Hepatocyte (in vitro differentiated cells): ENCODE measurements at regions not wholly inside any gene's neighbourhood (a gene's known extent, or its start where the extent isn't known, plus 50 kb on each side); places are given as distances from the start of the nearest gene placed in this dataset.

Experiments used
- DNase-seq: peaks from one replicate; pipeline ENCODE4 v3.0.0-alpha.2; 2016; ENCODE audit warnings: low spot score
- H2AFZ ChIP-seq: fragments of 200-600 bp; sonication (generic); 2 replicates; pipeline ENCODE4 v1.6.0; 2016; ENCODE audit warnings: antibody characterized with exemption, mild to moderate bottlenecking
- H3K27ac ChIP-seq: fragments of 200-600 bp; sonication (generic); 2 replicates; pipeline ENCODE4 v1.5.1; 2016; ENCODE audit warnings: mild to moderate bottlenecking
- H3K27me3 ChIP-seq: fragments of 200-600 bp; sonication (generic); 2 replicates; pipeline ENCODE4 v1.6.1; 2016
- H3K36me3 ChIP-seq: fragments of 200-600 bp; sonication (generic); replicated peaks from 2 replicates; pipeline ENCODE4 v1.5.1; 2016; ENCODE audit warnings: low read depth; ENCODE audit not compliant: insufficient read depth
- H3K4me1 ChIP-seq: fragments of 200-600 bp; sonication (generic); 2 replicates; pipeline ENCODE4 v1.5.1; 2016; ENCODE audit warnings: mild to moderate bottlenecking, moderate library complexity; ENCODE audit not compliant: insufficient read depth
- H3K4me2 ChIP-seq: fragments of 200-600 bp; sonication (generic); 2 replicates; pipeline ENCODE4 v1.6.0; 2016
- H3K4me3 ChIP-seq: fragments of 200-600 bp; sonication (generic); 2 replicates; pipeline ENCODE4 v1.5.1; 2016; ENCODE audit warnings: mild to moderate bottlenecking
- H3K79me2 ChIP-seq: fragments of 200-600 bp; sonication (generic); 2 replicates; pipeline ENCODE4 v1.6.0; 2017; ENCODE audit warnings: mild to moderate bottlenecking
- H3K9me2 ChIP-seq: fragments of 200-600 bp; sonication (generic); replicated peaks from 2 replicates; pipeline ENCODE4 v1.6.0; 2017; ENCODE audit warnings: mild to moderate bottlenecking; ENCODE audit not compliant: insufficient read depth
- H3K9me3 ChIP-seq: fragments of 200-600 bp; sonication (generic); 2 replicates; pipeline ENCODE4 v1.5.1; 2016; ENCODE audit warnings: low read depth, mild to moderate bottlenecking
- H4K20me1 ChIP-seq: fragments of 200-600 bp; sonication (generic); 2 replicates; pipeline ENCODE4 v1.6.0; 2016; ENCODE audit warnings: mild to moderate bottlenecking; ENCODE audit not compliant: insufficient read depth, poor library complexity, severe bottlenecking
- CTCF ChIP-seq: fragments of 200-600 bp; sonication (generic); IDR thresholded peaks from 2 replicates; pipeline ENCODE4 v1.5.1; 2016; ENCODE audit warnings: antibody characterized with exemption, mild to moderate bottlenecking; ENCODE audit not compliant: poor library complexity
- EZH2 ChIP-seq: fragments of 200-600 bp; sonication (generic); IDR thresholded peaks from 2 replicates; pipeline ENCODE4 v1.6.1; 2016; ENCODE audit warnings: antibody characterized with exemption, mild to moderate bottlenecking, borderline replicate concordance
- EZH2phosphoT487 ChIP-seq: fragments of 200-600 bp; sonication (generic); IDR thresholded peaks from one replicate; pipeline ENCODE4 v1.6.1; 2018; ENCODE audit warnings: antibody characterized with exemption, mild to moderate bottlenecking, low read depth, moderate library complexity; ENCODE audit not compliant: unreplicated experiment, severe bottlenecking
- WGBS: methylation state at CpG from one replicate; pipeline ENCODE4 v1.1.6; 2016; ENCODE audit warnings: low lambda C conversion rate; ENCODE audit errors: missing lambda C conversion rate; 5-methylcytosine and 5-hydroxymethylcytosine counted together

GRCh38 chr5:25033658-25034057, 388.9 kb upstream of the CDH10 start:
- WGBS, result 78% methylated on average over 3 of the region's 3 CpGs
- DNase-seq, result no peak
- H3K9me3 ChIP-seq, result no peaks in the 10 kb centered on the region
- H3K4me3 ChIP-seq, result no peak overlapping the region
- no peak overlapping the region for H3K27ac ChIP-seq
- H3K4me1 ChIP-seq, result no peaks in the 10 kb centered on the region
- H3K9me2 ChIP-seq, result no peaks in the 10 kb centered on the region
- H3K4me2 ChIP-seq, result no peak overlapping the region
- TF ChIP-seq CTCF, result no peak
- TF ChIP-seq EZH2, result no peak
- TF ChIP-seq EZH2phosphoT487, result no peak
- no peaks in the 10 kb centered on the region for H3K27me3 ChIP-seq
- H4K20me1 ChIP-seq, result no peaks in the 10 kb centered on the region
- no peaks in the 10 kb centered on the region for H3K79me2 ChIP-seq
- no peaks in the 10 kb centered on the region for H3K36me3 ChIP-seq
- no peak overlapping the region for H2AFZ ChIP-seq

GRCh38 chr5:25029004-25029403, 384.2 kb upstream of the CDH10 start:
- Histone ChIP-seq H3K27ac (no peak overlapping the region), H2AFZ (no peak overlapping the region), H3K36me3 (no peaks in the 10 kb centered on the region), H4K20me1 (no peaks in the 10 kb centered on the region), H3K4me2 (no peak overlapping the region), H3K4me1 (no peaks in the 10 kb centered on the region), H3K4me3 (no peak overlapping the region), H3K9me2 (no peaks in the 10 kb centered on the region), H3K79me2 (no peaks in the 10 kb centered on the region), H3K27me3 (no peaks in the 10 kb centered on the region), H3K9me3 (no peaks in the 10 kb centered on the region)
- DNase-seq, result peak; percentile 10
- TF ChIP-seq EZH2, result no peak
- TF ChIP-seq EZH2phosphoT487, result no peak
- TF ChIP-seq CTCF, result no peak

- Histone ChIP-seq H3K27me3 (no peaks in the 10 kb centered on the region), H3K79me2 (no peaks in the 10 kb centered on the region), H3K9me3 (no peaks in the 10 kb centered on the region), H4K20me1 (no peaks in the 10 kb centered on the region), H3K4me1 (no peaks in the 10 kb centered on the region), H3K27ac (no peak overlapping the region), H2AFZ (no peak overlapping the region), H3K36me3 (no peaks in the 10 kb centered on the region), H3K9me2 (no peaks in the 10 kb centered on the region), H3K4me2 (no peak overlapping the region), H3K4me3 (no peak overlapping the region)
- TF ChIP-seq EZH2 (no peak), CTCF (no peak), EZH2phosphoT487 (no peak)
- DNase-seq, result no peak
- 92% methylated on average over 1 of the region's 1 CpG for WGBS
Observed at GRCh38 chr5:25027526-25027925, 382.7 kb upstream of the CDH10 start.

- WGBS, result 75% methylated on average over 2 of the region's 2 CpGs
Observed at GRCh38 chr5:25027061-25027460, 382.3 kb upstream of the CDH10 start.

More at GRCh38 chr5:25027061-25027460, 382.3 kb upstream of the CDH10 start:
- H3K27me3 ChIP-seq, result no peaks in the 10 kb centered on the region
- TF ChIP-seq EZH2phosphoT487, result no peak
- TF ChIP-seq EZH2, result no peak
- TF ChIP-seq CTCF, result no peak
- H3K9me2 ChIP-seq, result no peaks in the 10 kb centered on the region
- no peaks in the 10 kb centered on the region for H3K79me2 ChIP-seq
- no peak overlapping the region for H3K27ac ChIP-seq
- no peaks in the 10 kb centered on the region for H3K4me1 ChIP-seq
- H3K4me2 ChIP-seq, result no peak overlapping the region
- no peak overlapping the region for H2AFZ ChIP-seq
- no peaks in the 10 kb centered on the region for H4K20me1 ChIP-seq
- H3K4me3 ChIP-seq, result no peak overlapping the region
- H3K9me3 ChIP-seq, result no peaks in the 10 kb centered on the region
- DNase-seq, result no peak
- H3K36me3 ChIP-seq, result no peaks in the 10 kb centered on the region
